NCI-H128 (cell line): ENCODE measurements at regions not wholly inside any gene's neighbourhood (a gene's known extent, or its start where the extent isn't known, plus 50 kb on each side); places are given as distances from the start of the nearest gene placed in this dataset.
A peak's percentile ranks its signal among the peaks of the same experiment; 100 is the strongest.

Experiments used
- DNase-seq: peaks from one replicate; lab custom pipeline; 2025; ENCODE audit not compliant: unreplicated experiment; lab: John Stamatoyannopoulos, UW

DNA sequence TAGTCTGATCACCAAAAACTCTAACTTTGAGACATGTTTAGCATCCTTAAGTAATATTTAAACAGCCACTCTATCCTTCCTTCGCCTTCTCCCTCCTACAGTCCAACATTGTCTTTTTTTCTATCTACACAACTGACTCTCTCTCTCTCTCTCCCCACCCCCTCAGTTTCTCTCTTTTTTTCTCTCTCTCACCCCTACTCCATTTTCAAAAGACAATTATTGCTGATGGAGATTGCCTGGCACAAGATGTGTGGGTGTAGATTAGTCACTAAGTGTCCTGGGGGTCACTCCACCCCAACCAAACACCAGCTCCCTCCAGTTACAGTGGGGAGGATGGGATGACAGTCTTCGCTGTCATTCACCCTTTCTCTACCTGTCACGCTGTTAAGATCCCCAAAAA, 94.5 kb upstream of the NFIA start:
- DNase-seq: no peak

GRCh38 chr1:60984062-60984799, 98.1 kb upstream of the NFIA start:
- DNase-seq: no peak

DNA sequence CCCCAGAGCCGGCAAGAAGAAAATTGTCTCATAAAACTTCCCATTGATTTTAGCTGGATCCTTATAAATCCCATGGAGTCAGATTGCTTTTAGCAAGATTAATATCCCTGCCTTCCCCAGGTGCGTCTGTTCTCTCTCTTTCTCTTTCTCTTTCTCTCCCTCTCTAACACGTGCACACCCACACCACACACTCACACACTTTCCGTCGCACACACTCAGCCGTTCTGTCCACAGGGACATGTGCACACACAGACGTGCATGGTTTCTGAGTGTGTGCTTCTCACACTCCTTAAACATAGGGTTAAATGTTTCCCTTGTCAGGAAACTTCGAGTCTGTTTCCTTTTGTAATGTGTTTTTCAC, 98.7 kb upstream of the NFIA start:
- DNase-seq: no peak

DNA sequence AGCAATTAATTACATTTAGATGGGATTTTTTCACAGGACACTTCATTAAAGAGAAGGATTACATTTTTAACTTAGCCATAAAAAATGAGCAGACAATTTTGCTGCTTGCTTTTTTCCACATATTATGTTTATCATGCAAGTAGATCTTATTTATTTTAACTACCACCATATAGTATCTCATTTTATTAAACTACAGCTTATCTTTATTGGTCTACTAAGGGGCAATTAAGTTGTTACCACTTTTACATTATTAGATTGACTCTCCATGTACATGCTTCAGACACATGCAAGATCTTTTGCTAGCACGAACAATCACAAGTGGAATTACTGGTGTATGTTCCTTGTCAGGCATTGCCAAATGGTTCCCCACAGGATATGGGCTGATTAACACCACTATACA, 99.8 kb upstream of the NFIA start:
- no peak for DNase-seq

GRCh38 chr1:60981357-60981756, 101.0 kb upstream of the NFIA start:
- DNase-seq: no peak

DNA sequence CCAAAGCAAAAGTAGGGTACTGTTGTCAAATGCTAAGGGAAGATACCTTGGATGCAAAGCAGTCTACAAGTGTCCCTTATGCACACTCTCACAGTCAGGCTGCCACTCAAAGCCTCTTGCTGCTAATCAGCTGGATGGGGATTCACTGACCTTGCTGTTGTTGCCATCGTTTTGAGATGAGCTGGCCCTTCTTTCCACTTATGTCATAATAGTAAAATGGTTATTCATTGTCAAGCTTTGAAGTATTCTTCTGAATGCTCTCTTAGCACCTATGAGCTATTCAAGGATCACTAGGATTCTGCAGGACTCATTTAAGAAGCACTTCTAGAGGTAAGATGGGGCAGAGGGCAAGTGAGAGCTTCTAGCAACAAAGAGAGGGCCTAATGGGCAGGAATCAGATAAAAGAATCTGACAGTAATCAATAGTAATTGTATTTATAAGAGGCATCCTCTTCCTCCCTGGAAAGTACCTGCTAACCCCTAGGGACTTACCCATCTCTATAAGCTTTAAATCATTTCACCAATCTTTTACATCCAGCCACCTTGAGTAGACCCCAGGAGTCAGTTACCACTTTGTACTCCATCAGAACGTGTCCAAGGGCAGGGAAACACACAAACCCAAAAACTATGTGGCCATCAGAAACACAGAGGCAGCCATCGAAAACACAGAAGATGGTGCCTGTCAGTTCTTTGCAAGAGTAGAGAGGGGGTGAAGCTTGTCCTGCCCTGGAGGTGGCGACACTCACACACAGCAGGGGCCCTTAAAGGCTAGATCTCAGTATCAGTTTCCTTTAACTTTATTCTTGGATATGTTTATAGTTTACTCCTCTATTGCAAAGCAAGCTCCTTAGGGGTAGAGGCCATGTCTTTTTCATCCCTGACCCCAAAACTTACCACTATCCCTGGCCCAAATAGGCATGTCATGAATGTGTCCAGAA, 103.7 kb upstream of the NFIA start:
- DNase-seq: no peak

DNA sequence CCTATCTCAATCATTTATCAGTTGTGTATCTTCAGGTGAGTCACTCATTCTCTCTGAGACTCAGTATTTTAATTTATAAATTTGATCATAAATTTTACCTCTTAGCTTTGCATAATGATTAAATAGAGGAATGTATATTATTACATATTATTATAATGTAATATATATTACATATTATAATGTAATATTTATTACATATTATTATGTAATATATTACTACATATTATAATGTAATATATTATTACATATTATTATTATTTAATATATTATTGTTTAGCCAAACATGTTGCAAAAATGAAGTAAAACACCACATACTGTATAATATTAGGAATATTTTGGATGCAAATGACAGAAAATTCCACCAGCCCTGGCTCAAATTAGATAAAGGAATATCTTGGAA, 104.7 kb upstream of the NFIA start:
- DNase-seq: no peak

GRCh38 chr1:60974524-60975372, 107.6 kb upstream of the NFIA start:
- no peak for DNase-seq

- DNase-seq: no peak
Observed at GRCh38 chr1:60973668-60974067, 108.7 kb upstream of the NFIA start.

DNA sequence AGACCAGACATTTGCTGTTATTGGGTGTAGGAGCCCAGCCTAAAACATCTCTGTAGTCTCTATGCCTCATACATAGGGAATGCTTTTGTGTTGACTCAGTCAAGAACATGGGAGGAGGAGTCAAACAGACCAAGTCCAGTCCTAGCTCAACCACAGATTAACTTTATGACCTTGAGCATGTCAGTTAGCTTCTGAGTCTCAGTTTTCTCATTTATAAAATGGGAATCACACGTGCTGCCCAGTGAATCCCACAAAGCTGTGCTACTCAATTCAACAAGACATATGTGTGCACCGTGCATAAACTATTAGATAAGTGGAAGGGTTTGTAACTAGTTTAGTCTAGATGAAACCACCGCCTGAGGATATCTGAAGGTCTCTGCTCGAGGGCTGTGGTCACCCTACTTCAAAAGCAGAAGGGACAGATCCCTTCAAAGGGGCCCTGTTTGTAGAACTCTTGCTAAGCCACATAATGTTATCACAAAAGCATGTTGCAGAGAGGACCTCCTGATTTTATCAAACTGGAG, 109.5 kb upstream of the NFIA start:
- DNase-seq: no peak

DNA sequence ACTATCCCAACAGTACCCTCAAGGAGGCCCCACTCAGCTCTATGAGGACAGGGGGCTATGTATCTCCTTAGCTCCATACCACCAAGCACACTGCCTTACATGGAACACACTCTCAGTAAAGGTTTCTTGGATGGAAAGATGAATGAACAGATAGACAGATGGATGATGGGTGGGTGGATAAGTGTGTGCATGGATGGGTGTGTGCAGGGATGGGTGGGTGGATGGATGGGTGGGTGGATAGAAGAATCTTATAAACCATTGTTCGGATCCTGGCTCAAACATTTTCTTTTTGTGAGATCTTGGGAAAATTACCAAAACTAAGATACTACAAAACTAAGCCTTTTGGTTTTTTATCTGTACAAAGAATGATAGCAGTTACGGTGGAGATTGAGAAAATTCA, 111.0 kb upstream of the NFIA start:
- DNase-seq: no peak

GRCh38 chr1:60969971-60970509, 112.3 kb upstream of the NFIA start:
- peak; percentile 51 for DNase-seq

GRCh38 chr1:60965280-60965854, 117.0 kb upstream of the NFIA start:
- DNase-seq: no peak

GRCh38 chr1:60963167-60963940, 119.0 kb upstream of the NFIA start:
- DNase-seq: no peak

DNA sequence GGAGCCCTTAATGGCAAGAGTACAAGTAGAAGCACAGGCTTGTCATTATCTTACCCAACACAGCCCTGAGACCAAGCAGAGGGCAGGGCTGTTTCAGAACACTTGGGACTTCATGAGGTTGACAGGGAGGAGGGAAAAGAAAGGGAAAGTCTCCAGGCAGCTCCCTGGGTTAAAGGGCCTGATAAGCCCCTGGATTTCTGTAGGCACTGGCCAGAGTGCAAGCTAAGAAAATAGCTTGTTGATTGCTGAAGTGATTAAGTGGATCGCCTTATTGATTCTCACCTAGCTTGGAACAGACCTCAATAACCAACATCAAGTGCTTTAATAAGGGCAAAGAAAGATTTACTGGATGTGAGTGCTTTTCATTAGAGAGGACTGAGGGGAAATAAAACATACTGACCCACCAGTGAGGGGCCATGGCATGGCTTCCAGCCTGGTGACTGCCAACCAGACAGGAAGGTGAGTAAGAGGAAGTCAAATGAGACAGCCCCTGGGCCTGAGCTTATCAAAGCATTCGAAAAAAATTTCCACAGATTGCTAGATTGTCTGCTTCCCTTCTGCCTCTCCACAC, 121.4 kb upstream of the NFIA start:
- DNase-seq: no peak

DNA sequence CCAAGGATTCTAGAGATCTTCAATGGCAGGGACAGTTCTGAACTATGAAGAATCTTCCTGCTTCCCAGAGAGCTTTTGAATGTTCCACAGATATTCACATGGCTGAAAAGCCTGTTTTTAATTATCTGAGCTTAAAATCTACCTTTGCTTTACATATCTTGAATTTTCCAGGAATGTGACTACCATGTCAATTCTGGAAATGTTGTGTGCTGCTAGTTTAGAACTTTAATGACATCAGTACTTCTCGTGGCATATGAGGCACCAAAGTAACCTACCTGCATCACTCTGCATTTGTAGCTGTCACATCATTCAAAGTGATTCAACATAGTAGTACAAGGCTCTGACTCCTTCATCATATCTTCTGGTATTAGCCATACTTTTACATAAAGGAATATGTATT, 122.7 kb upstream of the NFIA start:
- DNase-seq: no peak

GRCh38 chr1:60958001-60958400, 124.4 kb upstream of the NFIA start:
- DNase-seq: no peak

GRCh38 chr1:60956520-60956919, 125.8 kb upstream of the NFIA start:
- DNase-seq: no peak

DNA sequence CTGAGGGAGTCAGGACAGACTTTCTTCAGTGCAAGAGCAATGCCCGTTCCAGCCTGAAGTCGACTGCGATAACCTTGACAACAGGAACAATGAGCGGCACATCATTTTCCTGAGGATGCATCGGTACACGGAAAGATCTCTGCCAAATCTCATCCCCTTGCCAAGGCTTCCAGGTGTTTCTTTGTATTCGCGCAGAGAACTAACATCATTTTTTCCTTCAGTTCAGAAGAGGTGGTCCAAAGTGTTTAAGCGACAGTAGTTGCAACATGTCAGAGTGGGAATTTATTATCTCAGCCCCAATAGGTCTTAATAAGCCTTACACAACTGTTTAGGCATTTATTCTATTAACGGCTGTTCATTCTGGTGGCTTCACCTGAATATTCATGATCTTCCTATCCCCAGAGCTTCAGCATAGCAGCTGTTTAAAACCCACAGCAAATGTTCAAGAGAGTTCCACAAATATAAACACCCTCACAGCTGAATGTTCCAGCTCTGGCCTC, 129.7 kb upstream of the NFIA start:
- no peak for DNase-seq
